GM12874 (cell line): ENCODE measurements at regions not wholly inside any gene's neighbourhood (a gene's known extent, or its start where the extent isn't known, plus 50 kb on each side); places are given as distances from the start of the nearest gene placed in this dataset.

Source experiments
- CTCF ChIP-seq: IDR thresholded peaks from 2 replicates; pipeline ENCODE4 v1.5.1; 2011; ENCODE audit warnings: low read depth, mild to moderate bottlenecking, control low read depth, low read length, moderate library complexity; ENCODE audit not compliant: insufficient read depth

DNA sequence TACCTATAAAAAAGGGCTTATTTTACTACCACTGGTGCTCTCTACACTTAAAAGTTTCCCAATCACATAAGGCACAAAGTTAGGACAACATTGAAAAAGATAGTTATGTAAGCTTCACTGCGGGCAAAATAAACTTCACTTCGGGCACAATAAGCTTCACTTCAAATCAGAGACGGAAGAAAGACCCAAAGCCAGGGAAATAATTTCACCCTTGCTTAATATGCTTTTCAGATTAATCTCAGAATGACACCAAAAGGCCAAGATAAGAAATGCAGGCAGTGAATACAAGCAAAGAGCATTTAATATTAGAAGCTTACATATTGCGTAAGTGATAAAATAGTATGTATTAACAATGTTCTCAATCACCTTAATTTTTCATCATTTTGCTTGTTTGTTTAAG, 444.2 kb downstream of the SETD4 start:
- no peak for TF ChIP-seq CTCF

GRCh38 chr21:35615325-35615724, 445.0 kb downstream of the SETD4 start:
- TF ChIP-seq CTCF: no peak

DNA sequence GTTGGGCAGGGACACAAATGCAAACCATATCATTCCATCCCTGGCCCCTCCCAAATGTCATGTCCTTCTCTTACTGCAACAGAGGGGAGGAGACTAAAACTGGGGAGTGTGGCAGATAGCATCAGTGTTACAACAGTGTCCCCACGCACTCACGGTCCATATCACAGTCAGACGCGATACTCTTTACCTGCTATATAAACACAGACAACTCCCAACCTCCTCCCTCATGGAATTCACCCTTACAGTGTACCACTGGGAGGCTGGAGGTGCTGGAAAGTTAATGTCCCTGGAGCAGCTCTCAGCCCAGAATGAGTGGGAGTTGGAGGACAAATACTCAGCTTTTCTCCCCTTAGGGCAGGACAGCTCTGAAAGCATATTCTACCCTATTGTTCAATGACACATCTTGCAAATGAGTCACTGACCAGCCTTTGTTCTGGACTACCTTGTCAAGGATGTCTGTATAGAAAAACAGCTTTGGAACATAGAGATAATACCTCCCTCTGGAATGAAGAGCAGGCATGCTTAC, 445.9 kb downstream of the SETD4 start:
- no peak for TF ChIP-seq CTCF

- TF ChIP-seq CTCF: no peak
Measured at GRCh38 chr21:35611708-35612132, 448.6 kb downstream of the SETD4 start.

GRCh38 chr21:35609263-35609662, 451.1 kb downstream of the SETD4 start:
- no peak for TF ChIP-seq CTCF

- no peak for TF ChIP-seq CTCF
Measured at GRCh38 chr21:35607406-35607805, 452.9 kb downstream of the SETD4 start.

- TF ChIP-seq CTCF: no peak
Measured at GRCh38 chr21:35606578-35606977, 453.7 kb downstream of the SETD4 start.
